Ovary (tissue), 7 donors: ENCODE measurements at regions not wholly inside any gene's neighbourhood (a gene's known extent, or its start where the extent isn't known, plus 50 kb on each side); places are given as distances from the start of the nearest gene placed in this dataset.
A peak's percentile ranks its signal among the peaks of the same experiment; 100 is the strongest.

Source experiments
- DNase-seq, 5 donors: peaks; one replicate each; pipeline ENCODE4 v3.0.0-alpha.2; 2019 to 2020
- H3K27ac ChIP-seq, 2 donors: fragments of 200-600 bp; one replicate each; pipeline versions ENCODE4 v1.5.1 to v1.8.0; 2019 to 2022
- H3K27me3 ChIP-seq: fragments of 200-600 bp; one replicate; pipeline ENCODE4 v1.8.0; 2022
- H3K36me3 ChIP-seq: fragments of 200-600 bp; sonication (generic); one replicate; pipeline ENCODE4 v1.5.1; 2019
- H3K4me1 ChIP-seq: one replicate; pipeline ENCODE4 v1.8.1; 2013; ENCODE audit warnings: mild to moderate bottlenecking, moderate library complexity; ENCODE audit not compliant: insufficient read depth
- H3K4me3 ChIP-seq: fragments of 200-600 bp; sonication (generic); one replicate; pipeline ENCODE4 v1.5.1; 2017
- H3K9me3 ChIP-seq, 2 donors: fragments of 200-600 bp in 1 of 2; sonication (generic) in 1 of 2; one replicate each; pipeline versions ENCODE4 v1.5.1 to v1.8.1; 2013 to 2019; ENCODE audit warnings: mild to moderate bottlenecking in 1 of 2, moderate library complexity in 1 of 2
- CTCF ChIP-seq, 3 donors: fragments of 450-650 bp in 2 of 3; fragments of 200-600 bp in 1 of 3; IDR thresholded peaks; one replicate each; pipeline versions ENCODE4 v1.5.1 to v1.8.0; 2016 to 2022; ENCODE audit warnings: antibody characterized with exemption in 3 of 3, mild to moderate bottlenecking in 1 of 3
- EP300 ChIP-seq: sonication (generic); formaldehyde crosslinking; IDR thresholded peaks from one replicate; pipeline ENCODE4 v1.6.1; 2017; ENCODE audit warnings: antibody characterized with exemption
- POLR2A ChIP-seq: fragments of 450-650 bp; IDR thresholded peaks from one replicate; pipeline ENCODE4 v1.6.1; 2017; ENCODE audit warnings: antibody characterized with exemption, mild to moderate bottlenecking, moderate library complexity
- WGBS, 3 donors: extraction: QIAGEN DNeasy Blood & Tissue Kit in 1 of 3; methylation state at CpG; one replicate each; pipeline versions ENCODE4 v1.1.5 to v1.1.7; 2013 to 2017; 5-methylcytosine and 5-hydroxymethylcytosine counted together
- intact Hi-C, 4 donors: fragments of 100-400 bp; cut with DNase I; formaldehyde crosslinking; loops; one replicate each; pipeline versions ENCODE4 v1.11.0 to v1.15.1; 2022 to 2023
- donor health status: DM: no; HTN: no; CAD: no; lungs with moderate emphysema.
- donor health status: DM: no; HTN: no; CAD: no.
- donor health status: Bipolar disorder and iron deficiency.
- donor health status: DM: no; HTN: no; CAD: no.
- donor health status: DM: yes; HTN: yes; CAD: no.

GRCh38 chr9:86734771-86735170 lies 212.5 kb downstream of the GAS1 start:
- no peak overlapping the region for H3K4me3 ChIP-seq
- WGBS, 3 donors: 81 to 96% (median 95%) methylated on average over 1 of the region's 1 CpG
- H3K9me3 ChIP-seq: no peaks in the 10 kb centered on the region
- no peaks in the 10 kb centered on the region for H3K36me3 ChIP-seq
- no peak for DNase-seq
- peaks cover 6% of the 10 kb centered on the region for H3K4me1 ChIP-seq
- intact Hi-C loops: no loop called here
- TF ChIP-seq EP300: no peak
- no peak for TF ChIP-seq CTCF (IDR thresholded peaks at IDR 0.05)
- no peak for TF ChIP-seq POLR2A
- H3K27ac ChIP-seq: no peak overlapping the region
- H3K27me3 ChIP-seq: no peaks in the 10 kb centered on the region

GRCh38 chr9:86733929-86734328 lies 213.4 kb downstream of the GAS1 start:
- no peak overlapping the region for H3K27ac ChIP-seq
- DNase-seq: no peak

GRCh38 chr9:86732514-86733171 lies 214.7 kb downstream of the GAS1 start:
- H3K9me3 ChIP-seq: no peaks in the 10 kb centered on the region
- peak in 1 of 5 donors; percentile 39 for DNase-seq
- H3K4me3 ChIP-seq: no peak overlapping the region
- H3K27me3 ChIP-seq: no peaks in the 10 kb centered on the region
- peak overlapping the region in 1 of 2 donors; percentile 69 for H3K27ac ChIP-seq
- TF ChIP-seq CTCF (IDR thresholded peaks at IDR 0.05) (no peak), EP300 (no peak), POLR2A (no peak)
- intact Hi-C loops: no loop called here
- peaks cover 6% of the 10 kb centered on the region for H3K4me1 ChIP-seq
- WGBS, 3 donors: 65 to 76% (median 72%) methylated on average over 6 of the region's 6 CpGs
- H3K36me3 ChIP-seq: no peaks in the 10 kb centered on the region

More at GRCh38 chr9:86733929-86734328, 213.4 kb downstream of the GAS1 start:
- Histone ChIP-seq H3K9me3 (no peaks in the 10 kb centered on the region), H3K36me3 (no peaks in the 10 kb centered on the region), H3K4me1 (peaks cover 6% of the 10 kb centered on the region), H3K4me3 (no peak overlapping the region), H3K27me3 (no peaks in the 10 kb centered on the region)
- intact Hi-C loops: no loop called here
- 66 to 88% (median 86%) methylated on average over 6 of the region's 6 CpGs for WGBS, 3 donors
- no peak for TF ChIP-seq EP300
- no peak for TF ChIP-seq CTCF (IDR thresholded peaks at IDR 0.05)
- no peak for TF ChIP-seq POLR2A

- Histone ChIP-seq H3K27me3 (no peaks in the 10 kb centered on the region), H3K4me3 (no peak overlapping the region), H3K9me3 (no peaks in the 10 kb centered on the region), H3K36me3 (no peaks in the 10 kb centered on the region), H3K4me1 (peaks cover 6% of the 10 kb centered on the region), H3K27ac (peak overlapping the region in 1 of 2 donors; percentile 69)
- intact Hi-C loops: no loop called here
- no peak for DNase-seq
- WGBS, 3 donors: 3 to 6% (median 3%) methylated on average over 2 of the region's 2 CpGs
- TF ChIP-seq EP300 (no peak), POLR2A (no peak), CTCF (IDR thresholded peaks at IDR 0.05) (no peak)
Measured at GRCh38 chr9:86731511-86732063, 215.7 kb downstream of the GAS1 start.
